Activated CD4-positive, alpha-beta T cell treated with anti-CD3 and anti-CD28 coated beads for 24 hours (primary cell): ENCODE measurements at regions not wholly inside any gene's neighbourhood (a gene's known extent, or its start where the extent isn't known, plus 50 kb on each side); places are given as distances from the start of the nearest gene placed in this dataset.
"Not testable (repeated sequence)": the region's sequence is repeated elsewhere in the genome, so short reads cannot be mapped to it uniquely, and the experiment has no call there.

ENCODE experiments used
- DNase-seq, 2 donors: peaks; one replicate each; pipeline ENCODE4 v3.0.0-alpha.2; 2020; ENCODE audit warnings: low read depth in 2 of 2

- DNase-seq, result no peak
These were observed 193.2 kb downstream of the C1orf94 start for GRCh38 chr1:34369701-34370455.

GRCh38 chr1:34370748-34371147 lies 194.0 kb downstream of the C1orf94 start:
- no peak for DNase-seq

- not testable (repeated sequence) for DNase-seq
These were observed 194.5 kb downstream of the C1orf94 start for GRCh38 chr1:34371179-34371578.

GRCh38 chr1:34371829-34372532 lies 195.3 kb downstream of the C1orf94 start:
- no peak for DNase-seq

GRCh38 chr1:34372891-34373290 lies 196.2 kb downstream of the C1orf94 start:
- no peak for DNase-seq

GRCh38 chr1:34373912-34374311 lies 197.2 kb downstream of the C1orf94 start:
- DNase-seq, result no peak

GRCh38 chr1:34376531-34376930 lies 199.8 kb downstream of the C1orf94 start:
- no peak for DNase-seq

GRCh38 chr1:34378968-34379856 lies 202.5 kb downstream of the C1orf94 start:
- DNase-seq, result no peak

- no peak for DNase-seq
These were observed 203.2 kb downstream of the C1orf94 start for GRCh38 chr1:34379911-34380310.

- no peak for DNase-seq
These were observed 203.9 kb downstream of the C1orf94 start for GRCh38 chr1:34380526-34381124.

GRCh38 chr1:34389974-34390373 lies 213.3 kb downstream of the C1orf94 start:
- no peak for DNase-seq

- DNase-seq, result no peak
These were observed 219.3 kb downstream of the C1orf94 start for GRCh38 chr1:34396042-34396441.

GRCh38 chr1:34398241-34398915 lies 221.7 kb downstream of the C1orf94 start:
- no peak for DNase-seq

GRCh38 chr1:34398916-34399275 lies 222.2 kb downstream of the C1orf94 start:
- no peak for DNase-seq

GRCh38 chr1:34400675-34401074 lies 224.0 kb downstream of the C1orf94 start:
- DNase-seq, result no peak

GRCh38 chr1:34403156-34403555 lies 226.4 kb downstream of the C1orf94 start:
- no peak for DNase-seq

- DNase-seq, result no peak
These were observed 228.1 kb downstream of the C1orf94 start for GRCh38 chr1:34404804-34405203.

GRCh38 chr1:34405266-34405959 lies 228.7 kb downstream of the C1orf94 start:
- DNase-seq, result no peak

- DNase-seq, result no peak
These were observed 229.7 kb downstream of the C1orf94 start for GRCh38 chr1:34406377-34406776.

- no peak for DNase-seq
These were observed 230.3 kb downstream of the C1orf94 start for GRCh38 chr1:34406833-34407539.
